ENCODE measurements at regions not wholly inside any gene's neighbourhood (a gene's known extent, or its start where the extent isn't known, plus 50 kb on each side); places are given as distances from the start of the nearest gene placed in this dataset.

GRCh38 chr2:193668557-193669323, 1474.0 kb upstream of the TMEFF2 start (continued):
- TF ChIP-seq SETDB1 (IDR thresholded peaks at IDR 0.05; ENCODE audit: insufficient read length, low read length) (no peak), ZNF747 (tag by site-specific recombination; IDR thresholded peaks at IDR 0.05) (no peak), ZSCAN30 (tag by site-specific recombination; IDR thresholded peaks at IDR 0.05) (no peak)

GRCh38 chr2:193627927-193628272, 1433.2 kb upstream of the TMEFF2 start:
- H3K36me3 ChIP-seq (ENCODE audit: control insufficient read depth in 2 of 2, insufficient read depth in 1 of 2, low read length in 2 of 2): no peaks in the 10 kb centered on the region
- no peak overlapping the region for H3K27ac ChIP-seq (ENCODE audit: extremely low read depth, low read depth, low read length)
- POLR2A ChIA-PET: no interaction called here
- no peaks in the 10 kb centered on the region for H3K9me3 ChIP-seq (ENCODE audit: control insufficient read depth, insufficient read depth, low read depth, low read length)
- H3K4me3 ChIP-seq (ENCODE audit: low read depth, low read length): no peak overlapping the region
- CTCF ChIA-PET: no interaction called here
- no peaks in the 10 kb centered on the region for H3K4me1 ChIP-seq (ENCODE audit: control insufficient read depth, insufficient read depth, low read length)
- TF ChIP-seq ZSCAN23 (tag by site-specific recombination; IDR thresholded peaks at IDR 0.05) (no peak), ZSCAN30 (tag by site-specific recombination; IDR thresholded peaks at IDR 0.05) (no peak), KLF8 (tag by site-specific recombination; IDR thresholded peaks at IDR 0.05) (no peak)

GRCh38 chr2:193627187-193627926, 1432.6 kb upstream of the TMEFF2 start:
- H3K27ac ChIP-seq (ENCODE audit: extremely low read depth, low read depth, low read length): no peak overlapping the region
- no peak overlapping the region for H3K4me3 ChIP-seq (ENCODE audit: low read depth, low read length)
- H3K36me3 ChIP-seq (ENCODE audit: control insufficient read depth in 2 of 2, insufficient read depth in 1 of 2, low read length in 2 of 2): no peaks in the 10 kb centered on the region
- ChIA-PET CTCF (no interaction called here), POLR2A (no interaction called here)
- H3K4me1 ChIP-seq (ENCODE audit: control insufficient read depth, insufficient read depth, low read length): no peaks in the 10 kb centered on the region
- TF ChIP-seq ZNF654 (tag by site-specific recombination; IDR thresholded peaks at IDR 0.05; ENCODE audit: low read depth) (no peak), HOXC10 (CRISPR knock-in tag; IDR thresholded peaks at IDR 0.05) (no peak), ZNF560 (tag by site-specific recombination; IDR thresholded peaks at IDR 0.05; ENCODE audit: borderline replicate concordance) (no peak), YY1 (tag by site-specific recombination; IDR thresholded peaks at IDR 0.05) (no peak), ZNF239 (tag by site-specific recombination; IDR thresholded peaks at IDR 0.05) (no peak), ZNF404 (tag by site-specific recombination; IDR thresholded peaks at IDR 0.05) (no peak), KLF7 (tag by site-specific recombination; IDR thresholded peaks at IDR 0.05; ENCODE audit: borderline replicate concordance) (no peak), INSM2 (tag by site-specific recombination; IDR thresholded peaks at IDR 0.05) (no peak), PRDM2 (tag by site-specific recombination; IDR thresholded peaks at IDR 0.05; ENCODE audit: borderline replicate concordance) (no peak), TSHZ1 (tag by site-specific recombination; IDR thresholded peaks at IDR 0.05; ENCODE audit: borderline replicate concordance) (no peak)
- H3K9me3 ChIP-seq (ENCODE audit: control insufficient read depth, insufficient read depth, low read depth, low read length): no peaks in the 10 kb centered on the region
